Fibroblast of lung (primary cell): ENCODE measurements at regions not wholly inside any gene's neighbourhood (a gene's known extent, or its start where the extent isn't known, plus 50 kb on each side); places are given as distances from the start of the nearest gene placed in this dataset.

Source experiments
- CTCF ChIP-seq, 2 donors: IDR thresholded peaks in 1 of 2; conservative IDR thresholded peaks in 1 of 2; 1 replicate in 1 of 2; 2 replicates in 1 of 2; pipeline ENCODE4 v1.5.1; 2011 to 2012; ENCODE audit warnings: low read length in 2 of 2, control low read depth in 1 of 2, inconsistent platforms in 1 of 2, low read depth in 1 of 2, mild to moderate bottlenecking in 1 of 2
- EZH2 ChIP-seq: IDR thresholded peaks from 2 replicates; pipeline ENCODE4 v1.5.1; 2012; ENCODE audit warnings: low read length, control low read depth, mild to moderate bottlenecking; ENCODE audit errors: missing control alignments

- TF ChIP-seq CTCF (conservative IDR thresholded peaks at IDR 0.05 in 1 of 2, IDR thresholded peaks at IDR 0.05 in 1 of 2; ENCODE audit: low read depth in 1 of 2, low read length in 2 of 2) = no peak
- TF ChIP-seq EZH2 = no peak
Observed at GRCh38 chr13:73177017-73177416, 118.2 kb downstream of the KLF5 start.
